GM13977 (cell line): ENCODE measurements at regions not wholly inside any gene's neighbourhood (a gene's known extent, or its start where the extent isn't known, plus 50 kb on each side); places are given as distances from the start of the nearest gene placed in this dataset.

Experiments used
- DNase-seq: peaks from one replicate; pipeline ENCODE4 v3.0.0; 2012; ENCODE audit warnings: low spot score
- in situ Hi-C: fragments of 300-500 bp; cut with MboI; formaldehyde crosslinking; loops from one replicate; pipeline ENCODE4 v1.12.0; 2022; ENCODE audit warnings: low sequenced_read_pairs, low pct_unique_long_range_greater_than_20kb, mixed read lengths, inconsistent platforms; ENCODE audit not compliant: unreplicated experiment
- TF ChIP-seq, protein P1 (sequence below): IDR thresholded peaks from 2 replicates; pipeline ENCODE4 v1.5.1; 2012; ENCODE audit warnings: mild to moderate bottlenecking, control low read depth; ENCODE audit not compliant: insufficient read depth; ENCODE audit errors: extremely low read depth, missing control alignments

DNA sequence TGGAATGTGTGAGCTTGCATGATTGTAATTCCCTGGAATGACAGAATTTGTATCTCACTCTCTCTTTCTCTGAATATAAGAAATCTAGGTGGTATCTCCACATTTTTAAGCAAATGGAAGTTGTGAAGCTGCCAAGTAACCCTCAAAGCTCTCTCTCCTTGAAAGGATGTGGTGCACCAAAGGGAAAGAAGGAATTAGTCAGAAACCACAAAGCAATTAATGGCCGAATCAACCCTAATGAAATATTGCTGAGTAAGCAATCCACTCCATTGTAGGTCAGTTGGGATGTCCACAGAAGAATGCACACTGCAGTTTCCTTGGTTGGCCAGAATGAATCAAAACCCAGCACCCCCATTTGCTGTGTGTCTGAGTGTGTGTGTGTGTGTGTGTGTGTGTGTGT lies 153.5 kb downstream of the KCNA5 start:
- in situ Hi-C loops, result no loop called here
- TF ChIP-seq, protein P1, sequence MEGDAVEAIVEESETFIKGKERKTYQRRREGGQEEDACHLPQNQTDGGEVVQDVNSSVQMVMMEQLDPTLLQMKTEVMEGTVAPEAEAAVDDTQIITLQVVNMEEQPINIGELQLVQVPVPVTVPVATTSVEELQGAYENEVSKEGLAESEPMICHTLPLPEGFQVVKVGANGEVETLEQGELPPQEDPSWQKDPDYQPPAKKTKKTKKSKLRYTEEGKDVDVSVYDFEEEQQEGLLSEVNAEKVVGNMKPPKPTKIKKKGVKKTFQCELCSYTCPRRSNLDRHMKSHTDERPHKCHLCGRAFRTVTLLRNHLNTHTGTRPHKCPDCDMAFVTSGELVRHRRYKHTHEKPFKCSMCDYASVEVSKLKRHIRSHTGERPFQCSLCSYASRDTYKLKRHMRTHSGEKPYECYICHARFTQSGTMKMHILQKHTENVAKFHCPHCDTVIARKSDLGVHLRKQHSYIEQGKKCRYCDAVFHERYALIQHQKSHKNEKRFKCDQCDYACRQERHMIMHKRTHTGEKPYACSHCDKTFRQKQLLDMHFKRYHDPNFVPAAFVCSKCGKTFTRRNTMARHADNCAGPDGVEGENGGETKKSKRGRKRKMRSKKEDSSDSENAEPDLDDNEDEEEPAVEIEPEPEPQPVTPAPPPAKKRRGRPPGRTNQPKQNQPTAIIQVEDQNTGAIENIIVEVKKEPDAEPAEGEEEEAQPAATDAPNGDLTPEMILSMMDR, result no peak
- no peak for DNase-seq

DNA sequence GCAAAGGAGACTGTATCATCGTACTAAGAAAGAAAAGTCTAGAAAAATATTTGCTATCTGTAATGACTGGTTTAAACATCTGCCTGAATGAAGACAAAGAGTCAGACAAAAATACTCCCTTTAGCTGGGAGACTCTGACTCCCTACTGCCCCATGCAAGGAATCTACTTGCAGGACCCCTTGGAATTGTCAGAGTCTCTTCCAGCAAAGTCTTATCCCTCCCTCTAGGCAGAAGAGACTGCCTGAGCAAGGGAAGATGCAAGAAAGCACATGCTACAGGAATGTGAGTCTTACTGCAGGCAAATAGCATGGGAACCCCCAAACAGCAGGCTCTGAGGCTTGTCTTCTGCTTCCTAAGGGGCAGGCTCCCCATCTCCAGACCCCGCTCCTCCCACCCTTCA lies 154.0 kb downstream of the KCNA5 start:
- in situ Hi-C loops, result no loop called here
- TF ChIP-seq, protein P1, result no peak

DNA sequence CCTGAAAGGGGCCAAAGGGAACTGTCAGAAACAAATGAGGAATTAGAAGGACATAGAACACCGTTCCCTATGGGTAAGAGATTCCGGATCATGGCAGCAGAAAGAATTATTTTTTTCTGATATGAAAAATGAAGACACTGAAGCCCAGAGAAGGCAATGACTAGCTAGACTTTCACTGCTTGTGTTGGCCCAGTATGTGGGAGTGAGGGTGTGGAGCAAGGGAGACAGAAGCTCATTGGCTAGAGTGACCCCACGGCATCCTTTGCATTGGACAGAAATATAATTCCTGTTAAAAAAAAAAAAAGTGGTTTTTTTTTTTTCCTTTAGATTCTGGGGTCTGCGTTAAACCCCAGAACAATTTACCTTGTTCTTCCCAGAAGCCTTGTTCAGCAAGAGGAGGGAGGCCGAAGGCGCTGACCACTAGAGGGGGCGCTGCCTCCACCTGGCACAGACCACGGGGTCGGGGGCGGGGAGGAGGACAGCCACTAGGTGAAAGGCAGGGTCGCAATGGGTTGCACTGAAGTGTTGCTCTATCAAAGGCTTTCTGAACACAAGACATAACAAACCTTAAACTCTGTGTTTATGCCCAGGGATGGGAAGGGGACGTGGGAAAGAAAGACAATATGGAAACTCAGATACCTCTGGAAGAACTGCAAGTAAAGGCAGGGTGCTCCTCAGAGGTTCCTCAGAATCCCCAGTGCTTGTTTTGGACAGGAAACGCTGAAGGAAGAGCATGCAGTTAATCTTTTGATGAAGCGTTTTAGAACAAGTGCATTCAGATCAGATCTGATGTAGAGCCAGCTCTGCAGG lies 156.8 kb downstream of the KCNA5 start:
- TF ChIP-seq, protein P1, result peak; percentile 69
- peak; percentile 50 for DNase-seq

More for the DNA sequence above, 154.0 kb downstream of the KCNA5 start:
- DNase-seq, result no peak

DNA sequence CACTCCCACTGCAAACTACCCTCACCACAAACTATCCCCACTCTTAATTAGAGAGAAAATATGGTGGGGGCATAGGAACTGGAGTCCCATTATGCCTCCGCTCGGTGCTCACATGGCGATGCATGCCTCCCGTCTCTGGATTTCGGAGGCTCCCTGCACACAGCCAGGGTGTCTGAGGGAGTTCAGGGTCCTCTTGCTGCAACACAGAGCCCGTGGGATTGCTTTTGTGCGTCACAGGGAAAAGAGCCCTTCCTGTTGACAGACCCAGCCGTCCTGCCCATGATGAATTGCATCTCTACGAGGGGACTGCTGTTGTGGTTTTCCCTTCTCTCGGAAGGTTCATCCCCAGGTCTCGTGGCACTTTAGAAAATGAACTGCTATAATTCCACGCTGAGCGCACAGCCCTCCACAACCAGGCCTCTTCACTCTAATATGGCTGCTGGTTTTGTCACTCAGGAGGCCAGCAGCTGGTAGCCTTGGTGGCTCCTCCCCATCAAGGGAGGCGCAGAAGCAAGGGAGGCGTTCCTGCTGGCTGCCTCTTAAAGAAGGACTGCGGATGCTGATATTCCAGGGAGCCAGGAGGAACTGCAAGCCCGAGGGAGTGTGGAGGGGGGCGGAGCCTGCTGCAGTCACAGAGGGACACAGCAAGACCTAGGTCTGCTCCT lies 158.0 kb downstream of the KCNA5 start:
- DNase-seq, result no peak
- TF ChIP-seq, protein P1, result no peak
- in situ Hi-C loops, result no loop called here

More for the DNA sequence above, 156.8 kb downstream of the KCNA5 start:
- in situ Hi-C loops, result no loop called here

DNA sequence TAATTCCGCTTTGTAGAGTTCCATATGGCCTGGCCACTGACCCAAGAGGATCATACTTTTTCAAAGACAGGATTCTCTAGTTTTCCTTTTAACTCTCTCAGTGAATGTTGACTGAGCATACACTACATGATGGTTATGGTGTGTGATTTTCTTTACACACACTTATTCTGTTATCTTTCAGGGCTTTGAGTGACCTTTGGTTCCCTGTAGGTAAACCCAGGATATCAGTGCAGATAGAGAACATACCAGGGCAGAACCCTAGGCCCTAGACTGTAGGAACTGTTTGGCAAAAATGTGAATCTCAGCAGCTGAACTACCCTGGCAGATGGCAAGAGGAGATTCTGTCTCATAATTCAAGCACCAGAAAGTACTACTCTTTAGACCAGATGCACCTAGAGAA lies 159.6 kb downstream of the KCNA5 start:
- no peak for DNase-seq
- in situ Hi-C loops, result no loop called here
- TF ChIP-seq, protein P1, result no peak

DNA sequence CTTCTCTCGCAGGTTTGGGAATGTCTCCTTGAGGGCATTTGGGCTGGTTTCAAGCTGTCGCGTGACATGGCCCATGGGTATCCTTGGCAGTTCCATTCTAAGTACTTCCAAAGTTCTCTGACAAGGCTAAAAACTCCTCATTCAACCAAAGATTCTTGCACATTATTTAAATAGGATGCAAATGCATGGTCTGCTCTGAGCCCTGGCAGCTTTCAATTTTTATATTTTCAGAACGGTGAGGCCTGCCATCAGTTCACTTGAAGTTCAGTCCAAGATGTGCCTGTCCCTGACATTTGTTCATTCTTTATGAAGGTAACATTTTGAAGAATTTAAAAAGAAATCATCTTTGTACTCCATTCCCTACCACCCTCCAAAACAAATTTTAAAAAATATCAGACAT lies 160.0 kb downstream of the KCNA5 start:
- in situ Hi-C loops, result no loop called here
- DNase-seq, result no peak
- TF ChIP-seq, protein P1, result no peak
